HG02970 (cell line): ENCODE measurements at regions not wholly inside any gene's neighbourhood (a gene's known extent, or its start where the extent isn't known, plus 50 kb on each side); places are given as distances from the start of the nearest gene placed in this dataset.
"Not testable (repeated sequence)": the region's sequence is repeated elsewhere in the genome, so short reads cannot be mapped to it uniquely, and the experiment has no call there.

Experiments used
- ATAC-seq: cut with Tn5 transposase; IDR thresholded peaks from one replicate; pipeline ENCODE4 v1.9.1; 2021; ENCODE audit warnings: mild to moderate bottlenecking, moderate library complexity, moderate number of reproducible peaks; ENCODE audit not compliant: unreplicated experiment, low FRiP score

GRCh38 chr7:16098585-16099179, 322.7 kb downstream of the CRPPA start:
- ATAC-seq = no peak

GRCh38 chr7:16098058-16098457, 323.3 kb downstream of the CRPPA start:
- ATAC-seq = no peak

GRCh38 chr7:16095171-16095950, 326.0 kb downstream of the CRPPA start:
- no peak for ATAC-seq

- no peak for ATAC-seq
Measured at GRCh38 chr7:16094651-16095050, 326.7 kb downstream of the CRPPA start.

- ATAC-seq = no peak
Measured at GRCh38 chr7:16092711-16093110, 328.6 kb downstream of the CRPPA start.

GRCh38 chr7:16091701-16092310, 329.5 kb downstream of the CRPPA start:
- ATAC-seq = no peak

GRCh38 chr7:16089801-16090200, 331.5 kb downstream of the CRPPA start:
- no peak for ATAC-seq

GRCh38 chr7:16089191-16089590, 332.1 kb downstream of the CRPPA start:
- no peak for ATAC-seq

GRCh38 chr7:16086743-16087142, 334.6 kb downstream of the CRPPA start:
- ATAC-seq = no peak

- ATAC-seq = not testable (repeated sequence)
Measured at GRCh38 chr7:16085780-16086179, 335.6 kb downstream of the CRPPA start.

GRCh38 chr7:16084875-16085274, 336.5 kb downstream of the CRPPA start:
- ATAC-seq = no peak

GRCh38 chr7:16084370-16084769, 337.0 kb downstream of the CRPPA start:
- ATAC-seq = no peak

GRCh38 chr7:16083931-16084330, 337.4 kb downstream of the CRPPA start:
- ATAC-seq = no peak

- no peak for ATAC-seq
Measured at GRCh38 chr7:16080131-16080530, 341.2 kb downstream of the CRPPA start.

GRCh38 chr7:16079723-16080122, 341.6 kb downstream of the CRPPA start:
- ATAC-seq = no peak

GRCh38 chr7:16078076-16078952, 343.0 kb downstream of the CRPPA start:
- ATAC-seq = no peak

- no peak for ATAC-seq
Measured at GRCh38 chr7:16071246-16071857, 350.0 kb downstream of the CRPPA start.

GRCh38 chr7:16070806-16071205, 350.5 kb downstream of the CRPPA start:
- ATAC-seq = no peak

- no peak for ATAC-seq
Measured at GRCh38 chr7:16069998-16070397, 351.3 kb downstream of the CRPPA start.

- no peak for ATAC-seq
Measured at GRCh38 chr7:16068183-16068582, 353.2 kb downstream of the CRPPA start.
